ENCODE measurements at regions not wholly inside any gene's neighbourhood (a gene's known extent, or its start where the extent isn't known, plus 50 kb on each side); places are given as distances from the start of the nearest gene placed in this dataset.

DNA sequence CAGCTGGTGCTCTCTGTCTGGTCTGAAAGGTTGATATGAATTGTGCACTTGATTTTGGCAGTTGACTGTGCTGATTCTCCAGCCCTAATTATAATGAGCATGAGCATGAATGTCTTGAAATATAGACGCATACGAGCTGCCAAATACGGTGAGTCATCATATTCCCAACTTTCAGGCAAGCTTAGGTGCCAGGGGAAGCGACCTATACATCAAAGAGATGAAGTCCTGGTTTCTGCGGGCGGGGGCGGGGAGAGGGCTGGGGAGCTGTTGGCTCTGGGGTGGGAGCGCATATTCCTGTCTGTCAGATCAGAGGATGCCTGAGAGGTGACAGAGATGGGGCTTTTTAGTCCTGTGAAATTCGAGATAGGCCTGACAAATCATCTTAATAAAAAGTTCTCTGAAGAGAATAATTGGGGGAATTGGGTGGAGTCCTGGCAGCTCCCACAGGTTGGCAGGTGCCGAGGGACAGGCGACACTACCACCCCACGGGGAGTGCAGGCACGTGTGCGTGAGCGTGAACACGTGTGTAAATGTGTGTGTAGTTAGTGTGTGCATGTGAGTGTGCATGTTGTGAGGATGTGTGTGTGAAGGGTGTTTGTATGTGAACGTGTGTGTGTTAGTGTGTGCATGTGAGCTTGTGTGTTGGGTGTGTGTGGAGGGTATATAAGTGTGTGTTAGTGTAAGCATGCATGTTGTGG is 865.3 kb downstream of the TBC1D22A start:
- no peak overlapping the region for H3K27ac ChIP-seq
- H3K27me3 ChIP-seq (ENCODE audit: insufficient read depth in 3 of 3, low read length in 2 of 3): peaks cover 0 to 9% (median 3%) of the 10 kb centered on the region in 3 donors
- H3K4me1 ChIP-seq: no peaks in the 10 kb centered on the region
- H3K36me3 ChIP-seq (ENCODE audit: insufficient read depth in 1 of 2, low read depth in 1 of 2): no peaks in the 10 kb centered on the region
- ATAC-seq: no peak
- no peak for DNase-seq
- no peak for TF ChIP-seq CTCF (IDR thresholded peaks at IDR 0.05)
- no peak overlapping the region for H3K4me3 ChIP-seq
- 30 to 35% (median 31%) methylated on average over 17 of the region's 17 CpGs for WGBS, 3 donors
- H3K9me3 ChIP-seq: no peaks in the 10 kb centered on the region
- intact Hi-C loops (cut with DNase I): no loop called here

- intact Hi-C loops (cut with DNase I): no loop called here
- ATAC-seq: no peak
- H3K4me3 ChIP-seq: no peak overlapping the region
- 78 to 84% (median 79%) methylated on average over 14 to 15 of the region's 15 CpGs for WGBS, 3 donors
- DNase-seq: no peak
- H3K9me3 ChIP-seq: no peaks in the 10 kb centered on the region
- no peak overlapping the region for H3K27ac ChIP-seq
- H3K27me3 ChIP-seq (ENCODE audit: insufficient read depth in 3 of 3, low read length in 2 of 3): peaks cover 0 to 10% (median 8%) of the 10 kb centered on the region in 3 donors
- no peaks in the 10 kb centered on the region for H3K36me3 ChIP-seq (ENCODE audit: insufficient read depth in 1 of 2, low read depth in 1 of 2)
- H3K4me1 ChIP-seq: no peaks in the 10 kb centered on the region
- no peak for TF ChIP-seq CTCF (IDR thresholded peaks at IDR 0.05)
Observed at GRCh38 chr22:47626428-47627390, 864.3 kb downstream of the TBC1D22A start.

DNA sequence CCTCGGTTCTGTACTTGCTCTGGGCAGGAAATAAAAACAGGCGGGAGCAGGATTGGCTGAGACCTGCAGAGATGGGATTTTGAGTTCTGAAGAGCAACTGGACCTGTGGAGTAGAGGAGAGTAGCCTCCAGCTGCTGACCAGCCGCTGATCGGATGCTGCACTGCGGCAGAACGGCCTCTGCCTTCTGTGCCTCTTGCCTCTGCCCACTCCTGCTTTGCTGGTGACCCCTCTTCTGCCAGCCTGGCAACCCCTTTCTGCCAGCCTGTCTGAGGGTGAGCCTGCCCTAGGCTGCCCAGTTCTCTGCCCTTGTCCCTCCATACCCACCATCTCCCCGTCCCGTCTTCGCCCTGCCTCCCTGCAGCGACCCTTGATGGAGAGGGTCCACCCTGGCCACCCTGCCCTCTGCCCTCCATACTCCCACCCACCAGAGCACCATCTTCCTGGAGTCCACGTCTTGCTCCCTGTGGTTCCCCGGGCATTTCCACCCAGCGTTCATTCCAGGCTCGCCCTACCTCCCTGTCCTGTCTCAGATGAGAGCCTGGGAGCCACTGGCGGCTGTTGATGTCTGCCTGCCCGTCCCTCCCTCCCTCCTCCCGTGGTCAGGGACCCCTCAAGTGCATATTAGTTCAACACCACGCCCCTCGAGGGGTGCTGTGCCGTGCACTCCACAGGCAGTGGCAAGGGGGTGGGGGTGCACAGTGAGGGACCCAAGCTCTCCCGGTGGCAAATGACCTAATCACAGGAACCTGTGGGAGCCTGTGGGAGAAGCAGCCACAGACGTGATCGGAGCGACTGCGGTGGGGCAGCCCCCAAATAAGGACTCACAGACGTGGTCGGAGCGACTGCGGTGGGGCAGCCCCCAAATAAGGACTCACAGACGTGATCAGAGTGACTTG is 863.3 kb downstream of the TBC1D22A start:
- Histone ChIP-seq H3K4me3 (no peak overlapping the region), H3K27ac (no peak overlapping the region), H3K9me3 (no peaks in the 10 kb centered on the region), H3K4me1 (no peaks in the 10 kb centered on the region), H3K36me3 (ENCODE audit: insufficient read depth in 1 of 2, low read depth in 1 of 2) (no peaks in the 10 kb centered on the region), H3K27me3 (ENCODE audit: insufficient read depth in 3 of 3, low read length in 2 of 3) (peaks cover 0 to 10% (median 8%) of the 10 kb centered on the region in 3 donors)
- intact Hi-C loops (cut with DNase I): no loop called here
- WGBS, 3 donors: 82 to 84% (median 83%) methylated on average over 30 of the region's 30 CpGs
- TF ChIP-seq CTCF (IDR thresholded peaks at IDR 0.05): no peak
- DNase-seq (no peak), ATAC-seq (no peak)

- Histone ChIP-seq H3K36me3 (ENCODE audit: insufficient read depth in 1 of 2, low read depth in 1 of 2) (no peaks in the 10 kb centered on the region), H3K4me3 (no peak overlapping the region), H3K4me1 (no peaks in the 10 kb centered on the region), H3K9me3 (no peaks in the 10 kb centered on the region), H3K27ac (no peak overlapping the region), H3K27me3 (ENCODE audit: insufficient read depth in 3 of 3, low read length in 2 of 3) (peaks cover 0 to 10% (median 8%) of the 10 kb centered on the region in 3 donors)
- no peak for TF ChIP-seq CTCF (IDR thresholded peaks at IDR 0.05)
- ATAC-seq (no peak), DNase-seq (no peak)
- intact Hi-C loops (cut with DNase I): no loop called here
- WGBS, 3 donors: 78 to 82% (median 80%) methylated on average over 13 of the region's 13 CpGs
Observed at GRCh38 chr22:47625013-47625385, 862.5 kb downstream of the TBC1D22A start.

All from psoas muscle (tissue), 7 donors.